ENCODE measurements at regions not wholly inside any gene's neighbourhood (a gene's known extent, or its start where the extent isn't known, plus 50 kb on each side); places are given as distances from the start of the nearest gene placed in this dataset.
A peak's percentile ranks its signal among the peaks of the same experiment; 100 is the strongest.

GRCh38 chr18:11310476-11311086, 161.2 kb upstream of the PIEZO2 start:
- H3K36me3 Mint-ChIP-seq (ENCODE audit: insufficient read depth), result no peaks in the 10 kb centered on the region
- H3K9me3 Mint-ChIP-seq (ENCODE audit: low read depth), result peaks cover 6% of the 10 kb centered on the region
- H3K27me3 Mint-ChIP-seq, result peaks cover 3% of the 10 kb centered on the region
- H3K4me3 Mint-ChIP-seq (ENCODE audit: low read depth), result no peak overlapping the region
- TF ChIP-seq, protein P1, sequence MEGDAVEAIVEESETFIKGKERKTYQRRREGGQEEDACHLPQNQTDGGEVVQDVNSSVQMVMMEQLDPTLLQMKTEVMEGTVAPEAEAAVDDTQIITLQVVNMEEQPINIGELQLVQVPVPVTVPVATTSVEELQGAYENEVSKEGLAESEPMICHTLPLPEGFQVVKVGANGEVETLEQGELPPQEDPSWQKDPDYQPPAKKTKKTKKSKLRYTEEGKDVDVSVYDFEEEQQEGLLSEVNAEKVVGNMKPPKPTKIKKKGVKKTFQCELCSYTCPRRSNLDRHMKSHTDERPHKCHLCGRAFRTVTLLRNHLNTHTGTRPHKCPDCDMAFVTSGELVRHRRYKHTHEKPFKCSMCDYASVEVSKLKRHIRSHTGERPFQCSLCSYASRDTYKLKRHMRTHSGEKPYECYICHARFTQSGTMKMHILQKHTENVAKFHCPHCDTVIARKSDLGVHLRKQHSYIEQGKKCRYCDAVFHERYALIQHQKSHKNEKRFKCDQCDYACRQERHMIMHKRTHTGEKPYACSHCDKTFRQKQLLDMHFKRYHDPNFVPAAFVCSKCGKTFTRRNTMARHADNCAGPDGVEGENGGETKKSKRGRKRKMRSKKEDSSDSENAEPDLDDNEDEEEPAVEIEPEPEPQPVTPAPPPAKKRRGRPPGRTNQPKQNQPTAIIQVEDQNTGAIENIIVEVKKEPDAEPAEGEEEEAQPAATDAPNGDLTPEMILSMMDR (IDR thresholded peaks at IDR 0.05; ENCODE audit: unreplicated experiment), result peak; percentile 79
- DNase-seq (ENCODE audit: low spot score, unreplicated experiment), result peak; percentile 25
- peak overlapping the region; percentile 24 for H3K27ac Mint-ChIP-seq
- peaks cover 11% of the 10 kb centered on the region for H3K4me1 Mint-ChIP-seq (ENCODE audit: low read depth)

GRCh38 chr18:11309172-11309571, 159.8 kb upstream of the PIEZO2 start:
- Mint-ChIP-seq H3K9me3 (ENCODE audit: low read depth) (peaks cover 6% of the 10 kb centered on the region), H3K4me3 (ENCODE audit: low read depth) (no peak overlapping the region), H3K27ac (no peak overlapping the region), H3K4me1 (ENCODE audit: low read depth) (peaks cover 11% of the 10 kb centered on the region), H3K36me3 (ENCODE audit: insufficient read depth) (no peaks in the 10 kb centered on the region), H3K27me3 (peaks cover 3% of the 10 kb centered on the region)
- TF ChIP-seq, protein P1 (IDR thresholded peaks at IDR 0.05; ENCODE audit: unreplicated experiment), result no peak
- no peak for DNase-seq (ENCODE audit: low spot score, unreplicated experiment)

- peaks cover 3% of the 10 kb centered on the region for H3K27me3 Mint-ChIP-seq
- H3K36me3 Mint-ChIP-seq (ENCODE audit: insufficient read depth), result no peaks in the 10 kb centered on the region
- TF ChIP-seq, protein P1 (IDR thresholded peaks at IDR 0.05; ENCODE audit: unreplicated experiment), result no peak
- H3K4me1 Mint-ChIP-seq (ENCODE audit: low read depth), result peaks cover 11% of the 10 kb centered on the region
- H3K9me3 Mint-ChIP-seq (ENCODE audit: low read depth), result peaks cover 6% of the 10 kb centered on the region
- no peak overlapping the region for H3K27ac Mint-ChIP-seq
- H3K4me3 Mint-ChIP-seq (ENCODE audit: low read depth), result no peak overlapping the region
- no peak for DNase-seq (ENCODE audit: low spot score, unreplicated experiment)
Measured at GRCh38 chr18:11308499-11308898, 159.1 kb upstream of the PIEZO2 start.

DNA sequence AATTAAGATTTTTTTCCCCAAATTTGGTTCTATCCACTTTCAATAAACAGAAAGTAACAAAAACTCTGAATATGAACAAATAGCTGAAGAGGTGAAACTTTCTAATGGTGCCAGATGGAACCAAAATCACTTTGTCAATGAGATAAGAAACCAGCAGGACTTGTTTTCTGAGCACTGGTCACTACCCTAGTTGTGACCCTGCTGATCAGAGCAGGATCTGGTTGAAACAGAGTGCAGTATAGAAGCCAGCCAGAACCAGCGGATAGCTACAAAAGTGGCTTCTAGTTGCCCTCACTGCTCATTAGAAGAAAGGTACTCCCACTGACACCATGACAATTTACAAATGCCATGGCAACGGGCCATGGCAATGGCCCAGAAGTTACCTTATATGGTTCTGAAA, 158.3 kb upstream of the PIEZO2 start:
- Mint-ChIP-seq H3K27me3 (peaks cover under 1% of the 10 kb centered on the region), H3K36me3 (ENCODE audit: insufficient read depth) (no peaks in the 10 kb centered on the region), H3K27ac (no peak overlapping the region), H3K9me3 (ENCODE audit: low read depth) (peaks cover 11% of the 10 kb centered on the region), H3K4me3 (ENCODE audit: low read depth) (no peak overlapping the region), H3K4me1 (ENCODE audit: low read depth) (peaks cover 11% of the 10 kb centered on the region)
- TF ChIP-seq, protein P1 (IDR thresholded peaks at IDR 0.05; ENCODE audit: unreplicated experiment), result no peak
- DNase-seq (ENCODE audit: low spot score, unreplicated experiment), result no peak

DNA sequence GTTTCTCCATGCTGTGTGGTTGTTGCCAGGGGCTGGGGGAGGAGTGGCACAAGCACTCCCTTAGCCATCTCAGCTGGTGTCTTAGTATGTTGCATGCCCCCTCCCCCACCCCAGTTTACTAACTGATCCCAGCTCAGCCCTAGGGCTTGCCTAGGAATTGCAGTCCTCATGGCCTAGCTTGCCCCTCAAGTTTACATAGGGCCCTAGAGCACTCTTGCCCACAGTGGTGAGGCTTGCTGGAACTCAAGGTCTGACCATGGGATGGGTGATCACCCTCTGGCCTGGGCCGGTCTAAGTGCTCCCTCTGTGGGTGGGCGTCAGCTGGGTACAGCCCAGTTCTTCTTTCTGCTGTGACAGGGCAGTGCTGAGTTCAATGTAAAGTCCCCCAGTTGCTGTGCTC, 156.1 kb upstream of the PIEZO2 start:
- DNase-seq (ENCODE audit: low spot score, unreplicated experiment), result no peak
- TF ChIP-seq, protein P1 (IDR thresholded peaks at IDR 0.05; ENCODE audit: unreplicated experiment), result no peak
- H3K27ac Mint-ChIP-seq, result no peak overlapping the region

More for the DNA sequence above, 156.1 kb upstream of the PIEZO2 start:
- H3K36me3 Mint-ChIP-seq (ENCODE audit: insufficient read depth), result peaks cover 3% of the 10 kb centered on the region
- H3K4me1 Mint-ChIP-seq (ENCODE audit: low read depth), result peaks cover 11% of the 10 kb centered on the region
- peaks cover 29% of the 10 kb centered on the region for H3K9me3 Mint-ChIP-seq (ENCODE audit: low read depth)
- no peaks in the 10 kb centered on the region for H3K27me3 Mint-ChIP-seq
- H3K4me3 Mint-ChIP-seq (ENCODE audit: low read depth), result no peak overlapping the region

All from progenitor cell of endocrine pancreas (in vitro differentiated cells).